WTC11 (cell line): ENCODE measurements at regions not wholly inside any gene's neighbourhood (a gene's known extent, or its start where the extent isn't known, plus 50 kb on each side); places are given as distances from the start of the nearest gene placed in this dataset.

ENCODE experiments used
- ATAC-seq: fragments of 200-7000 bp; cut with Tn5 transposase; 2 replicates; pipeline ENCODE4 v1.10.0; 2021; ENCODE audit warnings: mild to moderate bottlenecking, moderate library complexity
- CTCF ChIA-PET: fragments of 300-600 bp; sonication (Branson Sonifier 250); formaldehyde crosslinking; loops from one replicate; lab custom pipeline; 2021; ENCODE audit warnings: antibody characterized with exemption; lab: Charles Lee
- POLR2A ChIA-PET: fragments of 350-600 bp; sonication (Branson Sonifier 250); formaldehyde crosslinking; loops from one replicate; lab custom pipeline; 2021; ENCODE audit warnings: antibody characterized with exemption; lab: Charles Lee
- DNase-seq: peaks from one replicate; pipeline ENCODE4 v3.0.0; 2021; ENCODE audit warnings: low spot score
- H3K27ac Mint-ChIP-seq: 2 replicates; pipeline ENCODE4 v1.8.0; 2021; ENCODE audit warnings: mixed read lengths
- H3K27me3 Mint-ChIP-seq: 2 replicates; pipeline ENCODE4 v1.8.0; 2021; ENCODE audit warnings: low read depth, mild to moderate bottlenecking, moderate library complexity, mixed read lengths
- H3K36me3 Mint-ChIP-seq: 2 replicates; pipeline ENCODE4 v1.8.0; 2021; ENCODE audit warnings: mixed read lengths
- H3K4me1 Mint-ChIP-seq: 2 replicates; pipeline ENCODE4 v1.8.0; 2022; ENCODE audit warnings: mixed read lengths
- H3K4me3 Mint-ChIP-seq: 2 replicates; pipeline ENCODE4 v1.8.0; 2021; ENCODE audit warnings: mild to moderate bottlenecking, moderate library complexity, mixed read lengths
- H3K9me3 Mint-ChIP-seq: 2 replicates; pipeline ENCODE4 v1.8.0; 2021; ENCODE audit warnings: mixed read lengths
- AFF4 ChIP-seq: sonication (generic); formaldehyde crosslinking; IDR thresholded peaks from 2 replicates; pipeline ENCODE4 v1.8.1; 2023; ENCODE audit warnings: mild to moderate bottlenecking, missing genetic modification reagents, borderline replicate concordance
- AR ChIP-seq: fragments of 250-450 bp; sonication (Bioruptor Pico); IDR thresholded peaks from 2 replicates; pipeline ENCODE4 v1.9.0; 2021; ENCODE audit warnings: mild to moderate bottlenecking
- ARID4B ChIP-seq: sonication (generic); formaldehyde crosslinking; IDR thresholded peaks from 2 replicates; pipeline ENCODE4 v1.8.0; 2023; ENCODE audit warnings: missing genetic modification reagents, mild to moderate bottlenecking, borderline replicate concordance
- ATF6 ChIP-seq: sonication (generic); formaldehyde crosslinking; IDR thresholded peaks from 2 replicates; pipeline ENCODE4 v1.8.1; 2023; ENCODE audit warnings: mild to moderate bottlenecking, missing genetic modification reagents
- EMX1 ChIP-seq: fragments of 250-450 bp; sonication (Bioruptor Pico); IDR thresholded peaks from 2 replicates; pipeline ENCODE4 v1.8.0; 2021; ENCODE audit warnings: mild to moderate bottlenecking
- FOXP1 ChIP-seq: sonication (generic); formaldehyde crosslinking; IDR thresholded peaks from 2 replicates; pipeline ENCODE4 v1.8.0; 2022; ENCODE audit warnings: missing genetic modification reagents, mild to moderate bottlenecking, moderate library complexity, borderline replicate concordance
- MLX ChIP-seq: sonication (generic); formaldehyde crosslinking; IDR thresholded peaks from 2 replicates; pipeline ENCODE4 v1.8.1; 2023; ENCODE audit warnings: mild to moderate bottlenecking, missing genetic modification reagents, moderate library complexity
- NFE2L1 ChIP-seq: sonication (generic); formaldehyde crosslinking; IDR thresholded peaks from 2 replicates; pipeline ENCODE4 v1.8.1; 2023; ENCODE audit warnings: missing genetic modification reagents
- NR3C1 ChIP-seq: sonication (generic); formaldehyde crosslinking; conservative IDR thresholded peaks from 2 replicates; pipeline ENCODE4 v1.8.1; 2023; ENCODE audit warnings: low read depth, mild to moderate bottlenecking, missing genetic modification reagents
- PRRX2 ChIP-seq: fragments of 250-450 bp; sonication (Bioruptor Pico); IDR thresholded peaks from 2 replicates; pipeline ENCODE4 v1.8.0; 2021; ENCODE audit warnings: mild to moderate bottlenecking
- RELA ChIP-seq: sonication (generic); formaldehyde crosslinking; IDR thresholded peaks from 2 replicates; pipeline ENCODE4 v1.8.1; 2022; ENCODE audit warnings: missing genetic modification reagents, mild to moderate bottlenecking, borderline replicate concordance
- ZNF138 ChIP-seq: sonication (generic); formaldehyde crosslinking; conservative IDR thresholded peaks from 2 replicates; pipeline ENCODE4 v1.8.1; 2022; ENCODE audit warnings: mild to moderate bottlenecking, moderate library complexity, missing genetic modification reagents
- ZNF219 ChIP-seq: sonication (generic); formaldehyde crosslinking; IDR thresholded peaks from 2 replicates; pipeline ENCODE4 v1.8.0; 2023; ENCODE audit warnings: missing genetic modification reagents, mild to moderate bottlenecking, borderline replicate concordance
- ZSCAN18 ChIP-seq: fragments of 250-450 bp; sonication (Bioruptor Pico); IDR thresholded peaks from 2 replicates; pipeline ENCODE4 v2.1.2; 2022; ENCODE audit warnings: mild to moderate bottlenecking, moderate library complexity

GRCh38 chr7:25716421-25716820 lies 435.6 kb upstream of the NFE2L3 start:
- DNase-seq (no peak), ATAC-seq (no peak)
- TF ChIP-seq NR3C1 (CRISPR knock-in tag) (no peak), AFF4 (CRISPR knock-in tag) (no peak), RELA (CRISPR knock-in tag) (no peak), FOXP1 (CRISPR knock-in tag) (no peak), ZNF219 (no peak), ARID4B (CRISPR knock-in tag) (no peak), PRRX2 (CRISPR knock-in tag) (no peak), ZNF138 (CRISPR knock-in tag) (no peak)
- no peaks in the 10 kb centered on the region for H3K9me3 Mint-ChIP-seq
- H3K4me1 Mint-ChIP-seq, result peaks cover 21% of the 10 kb centered on the region
- POLR2A ChIA-PET, result no interaction called here
- H3K27ac Mint-ChIP-seq, result no peak overlapping the region
- CTCF ChIA-PET, result no interaction called here
- no peaks in the 10 kb centered on the region for H3K36me3 Mint-ChIP-seq
- H3K27me3 Mint-ChIP-seq, result no peaks in the 10 kb centered on the region
- H3K4me3 Mint-ChIP-seq, result no peak overlapping the region

GRCh38 chr7:25718596-25718995 lies 433.4 kb upstream of the NFE2L3 start:
- Mint-ChIP-seq H3K27ac (no peak overlapping the region), H3K4me1 (peaks cover 21% of the 10 kb centered on the region), H3K9me3 (no peaks in the 10 kb centered on the region), H3K36me3 (no peaks in the 10 kb centered on the region), H3K4me3 (no peak overlapping the region), H3K27me3 (no peaks in the 10 kb centered on the region)
- TF ChIP-seq ZNF219, result no peak
- TF ChIP-seq ATF6 (CRISPR knock-in tag), result no peak
- no peak for TF ChIP-seq NFE2L1
- TF ChIP-seq ZSCAN18 (CRISPR knock-in tag), result no peak
- no peak for TF ChIP-seq AR (CRISPR knock-in tag)
- no peak for TF ChIP-seq EMX1
- TF ChIP-seq MLX, result no peak
- ATAC-seq (no peak), DNase-seq (no peak)
- ChIA-PET POLR2A (no interaction called here), CTCF (no interaction called here)
